Astrocyte (in vitro differentiated cells and primary cell): ENCODE measurements at regions not wholly inside any gene's neighbourhood (a gene's known extent, or its start where the extent isn't known, plus 50 kb on each side); places are given as distances from the start of the nearest gene placed in this dataset.

ENCODE experiments used
- EZH2 ChIP-seq: IDR thresholded peaks from 2 replicates; pipeline ENCODE4 v1.6.1; 2012; ENCODE audit warnings: mild to moderate bottlenecking, low read length, inconsistent platforms; ENCODE audit not compliant: insufficient read depth
- TF ChIP-seq, protein P1 (sequence below): IDR thresholded peaks from 2 replicates; pipeline ENCODE4 v1.5.1; 2011; ENCODE audit warnings: low read depth, mild to moderate bottlenecking, inconsistent platforms, low read length, moderate library complexity; ENCODE audit not compliant: insufficient read depth

DNA sequence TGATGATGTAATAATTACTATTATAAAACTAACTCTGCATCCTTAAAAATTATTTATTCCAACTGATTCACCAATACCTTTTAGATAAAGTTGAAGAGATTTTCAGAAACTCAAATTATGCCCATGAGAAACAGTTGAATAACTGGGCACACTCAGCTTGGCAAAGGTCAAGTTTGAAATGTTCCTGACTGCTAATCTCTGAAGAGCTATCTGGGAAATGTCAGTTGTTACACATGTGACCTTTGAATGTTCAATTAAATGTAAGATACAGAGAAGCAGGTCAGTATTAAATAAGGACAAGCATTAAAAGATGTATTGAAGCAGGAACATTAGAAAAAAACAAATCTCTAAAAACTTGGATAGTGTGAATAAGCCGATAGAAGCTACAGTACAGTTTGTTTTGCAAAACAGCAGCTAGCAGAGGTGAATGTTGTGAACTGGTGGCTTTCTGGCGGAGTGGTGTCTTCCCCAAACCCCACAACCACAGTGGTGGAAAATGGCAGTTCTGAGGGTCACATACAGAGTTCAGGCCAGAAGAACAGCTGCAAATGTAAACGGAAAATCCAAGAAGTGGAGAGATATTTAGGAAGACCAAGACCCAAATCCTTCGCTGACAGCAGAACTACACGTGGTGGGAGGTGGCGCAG is 61.9 kb upstream of the SLC5A9 start:
- TF ChIP-seq, protein P1, sequence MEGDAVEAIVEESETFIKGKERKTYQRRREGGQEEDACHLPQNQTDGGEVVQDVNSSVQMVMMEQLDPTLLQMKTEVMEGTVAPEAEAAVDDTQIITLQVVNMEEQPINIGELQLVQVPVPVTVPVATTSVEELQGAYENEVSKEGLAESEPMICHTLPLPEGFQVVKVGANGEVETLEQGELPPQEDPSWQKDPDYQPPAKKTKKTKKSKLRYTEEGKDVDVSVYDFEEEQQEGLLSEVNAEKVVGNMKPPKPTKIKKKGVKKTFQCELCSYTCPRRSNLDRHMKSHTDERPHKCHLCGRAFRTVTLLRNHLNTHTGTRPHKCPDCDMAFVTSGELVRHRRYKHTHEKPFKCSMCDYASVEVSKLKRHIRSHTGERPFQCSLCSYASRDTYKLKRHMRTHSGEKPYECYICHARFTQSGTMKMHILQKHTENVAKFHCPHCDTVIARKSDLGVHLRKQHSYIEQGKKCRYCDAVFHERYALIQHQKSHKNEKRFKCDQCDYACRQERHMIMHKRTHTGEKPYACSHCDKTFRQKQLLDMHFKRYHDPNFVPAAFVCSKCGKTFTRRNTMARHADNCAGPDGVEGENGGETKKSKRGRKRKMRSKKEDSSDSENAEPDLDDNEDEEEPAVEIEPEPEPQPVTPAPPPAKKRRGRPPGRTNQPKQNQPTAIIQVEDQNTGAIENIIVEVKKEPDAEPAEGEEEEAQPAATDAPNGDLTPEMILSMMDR: no peak
- TF ChIP-seq EZH2: no peak
